SK-N-SH (cell line): ENCODE measurements at regions not wholly inside any gene's neighbourhood (a gene's known extent, or its start where the extent isn't known, plus 50 kb on each side); places are given as distances from the start of the nearest gene placed in this dataset.

ENCODE experiments used
- CTCF ChIA-PET: fragments of 300-600, 350-600 bp; formaldehyde crosslinking; extraction: SDS; loops from one replicate; lab custom pipeline; 2021; lab: Yijun Ruan, JAX
- POLR2A ChIA-PET: fragments of 350-600 bp; sonication (Branson Sonifier 250); formaldehyde crosslinking; extraction: SDS; loops from one replicate; lab custom pipeline; 2020; ENCODE audit warnings: antibody characterized with exemption, inconsistent platforms; lab: Yijun Ruan, JAX
- DNase-seq: peaks from one replicate; pipeline ENCODE4 v3.0.0; 2012
- H2AFZ ChIP-seq: fragments of 200-600 bp; sonication (generic); 2 replicates; pipeline ENCODE4 v1.8.1; 2016; ENCODE audit warnings: antibody characterized with exemption, mild to moderate bottlenecking, low read depth
- H3F3A ChIP-seq: fragments of 200-600 bp; sonication (generic); replicated peaks from 2 replicates; pipeline ENCODE3; 2016; ENCODE audit warnings: antibody characterized with exemption, mild to moderate bottlenecking; ENCODE audit not compliant: insufficient read depth
- H3K27ac ChIP-seq, 2 experiments: fragments of 200-500 bp in 1 of 2; fragments of 200-600 bp in 1 of 2; sonication (Bioruptor generic) in 1 of 2; sonication (generic), shearing (Covaris generic) in 1 of 2; 2 replicates each; pipeline versions ENCODE4 v1.5.1 to v1.6.1; 2014 to 2016; ENCODE audit warnings: low read depth in 2 of 2, inconsistent platforms in 1 of 2, low read length in 1 of 2, mild to moderate bottlenecking in 1 of 2, mixed read lengths in 1 of 2
- H3K27me3 ChIP-seq: fragments of 200-600 bp; sonication (generic), shearing (Covaris generic); 2 replicates; pipeline ENCODE4 v1.6.1; 2016; ENCODE audit warnings: mixed run types; ENCODE audit not compliant: insufficient read depth
- H3K36me3 ChIP-seq, 2 experiments: fragments of 200-500 bp in 1 of 2; fragments of 200-600 bp in 1 of 2; sonication (Bioruptor generic) in 1 of 2; sonication (generic) in 1 of 2; replicated peaks in 1 of 2; 2 replicates each; pipeline versions ENCODE3 to v1.5.1; 2014 to 2016; ENCODE audit warnings: low read length in 1 of 2, mild to moderate bottlenecking in 1 of 2; ENCODE audit not compliant: insufficient read depth in 2 of 2, control insufficient read depth in 1 of 2
- H3K4me1 ChIP-seq, 2 experiments: fragments of 200-500 bp in 1 of 2; fragments of 200-600 bp in 1 of 2; sonication (Bioruptor generic) in 1 of 2; sonication (generic), shearing (Covaris generic) in 1 of 2; 2 replicates each; pipeline versions ENCODE4 v1.5.1 to v1.6.1; 2014 to 2016; ENCODE audit warnings: low read depth in 1 of 2, low read length in 1 of 2, mixed run types in 1 of 2; ENCODE audit not compliant: insufficient read depth in 2 of 2, control insufficient read depth in 1 of 2
- H3K4me2 ChIP-seq: fragments of 200-600 bp; sonication (generic), shearing (Covaris generic); 2 replicates; pipeline ENCODE4 v1.6.1; 2017; ENCODE audit warnings: mixed run types
- H3K4me3 ChIP-seq, 2 experiments: fragments of 200-500 bp in 1 of 2; fragments of 200-600 bp in 1 of 2; sonication (Bioruptor generic) in 1 of 2; sonication (generic), shearing (Covaris generic) in 1 of 2; 2 replicates each; pipeline versions ENCODE4 v1.5.1 to v1.8.1; 2014 to 2016; ENCODE audit warnings: low read depth in 2 of 2, inconsistent platforms in 1 of 2, low read length in 1 of 2, mild to moderate bottlenecking in 1 of 2, mixed read lengths in 1 of 2, moderate library complexity in 1 of 2
- H3K79me2 ChIP-seq: fragments of 200-600 bp; sonication (generic); 2 replicates; pipeline ENCODE4 v1.8.1; 2017; ENCODE audit warnings: mild to moderate bottlenecking; ENCODE audit not compliant: insufficient read depth
- H3K9ac ChIP-seq: fragments of 200-600 bp; sonication (generic); 2 replicates; pipeline ENCODE4 v1.6.1; 2017; ENCODE audit warnings: mixed run types
- H3K9me2 ChIP-seq: fragments of 200-600 bp; sonication (generic); 2 replicates; pipeline ENCODE4 v1.6.1; 2017; ENCODE audit warnings: mixed run types
- H3K9me3 ChIP-seq: fragments of 200-600 bp; sonication (generic); 2 replicates; pipeline ENCODE4 v1.6.1; 2017; ENCODE audit warnings: mixed run types, mild to moderate bottlenecking, moderate library complexity
- H4K20me1 ChIP-seq: fragments of 200-600 bp; sonication (generic); 2 replicates; pipeline ENCODE4 v1.6.1; 2017; ENCODE audit warnings: mild to moderate bottlenecking, mixed run types; ENCODE audit not compliant: insufficient read depth
- CTCF ChIP-seq: fragments of 200-600 bp; sonication (generic); IDR thresholded peaks from 2 replicates; pipeline ENCODE4 v1.6.1; 2017; ENCODE audit warnings: antibody characterized with exemption, mild to moderate bottlenecking, moderate library complexity
- EP300 ChIP-seq, 2 experiments: IDR thresholded peaks; 2 replicates each; pipeline versions ENCODE4 v1.4.0 to v1.6.1; 2012; ENCODE audit warnings: borderline replicate concordance in 1 of 2, low read depth in 1 of 2, low read length in 1 of 2
- JUND ChIP-seq: IDR thresholded peaks from 2 replicates; pipeline ENCODE4 v1.4.0; 2012
- MAX ChIP-seq: IDR thresholded peaks from 2 replicates; pipeline ENCODE4 v1.4.0; 2012; ENCODE audit warnings: low read depth
- MXI1 ChIP-seq: IDR thresholded peaks from 2 replicates; pipeline ENCODE4 v1.6.1; 2012; ENCODE audit warnings: mild to moderate bottlenecking, low read depth, low read length, improper control_type of control experiment
- NFIC ChIP-seq: IDR thresholded peaks from 2 replicates; pipeline ENCODE4 v1.4.0; 2012; ENCODE audit warnings: borderline replicate concordance
- RAD21 ChIP-seq: IDR thresholded peaks from 2 replicates; pipeline ENCODE4 v1.6.1; 2012; ENCODE audit warnings: mild to moderate bottlenecking, low read length
- REST ChIP-seq: IDR thresholded peaks from 2 replicates; pipeline ENCODE4 v1.6.1; 2012; ENCODE audit warnings: mild to moderate bottlenecking, low read depth, low read length, moderate library complexity
- RFX5 ChIP-seq: IDR thresholded peaks from 2 replicates; pipeline ENCODE4 v1.6.1; 2012; ENCODE audit warnings: mild to moderate bottlenecking, improper control_type of control experiment, low read length
- SIN3A ChIP-seq: IDR thresholded peaks from 2 replicates; pipeline ENCODE4 v1.6.1; 2012; ENCODE audit warnings: low read depth, mild to moderate bottlenecking, low read length, moderate library complexity, borderline replicate concordance
- TCF12 ChIP-seq: IDR thresholded peaks from 2 replicates; pipeline ENCODE4 v1.4.0; 2012
- ZBTB33 ChIP-seq: IDR thresholded peaks from 2 replicates; pipeline ENCODE4 v1.4.0; 2012; ENCODE audit warnings: low read depth, borderline replicate concordance
- WGBS: methylation state at CpG from one replicate; pipeline ENCODE4 v1.1.6; 2017; ENCODE audit warnings: low lambda C conversion rate; 5-methylcytosine and 5-hydroxymethylcytosine counted together

- Histone ChIP-seq H2AFZ (no peak overlapping the region), H3K27ac (no peak overlapping the region), H3K4me1 (no peaks in the 10 kb centered on the region; a peak in 2 of 4 replicates), H3K9me2 (no peaks in the 10 kb centered on the region), H3K36me3 (no peaks in the 10 kb centered on the region), H4K20me1 (no peaks in the 10 kb centered on the region), H3K4me3 (no peak overlapping the region), H3K4me2 (no peak overlapping the region), H3K9ac (no peak overlapping the region), H3K79me2 (no peaks in the 10 kb centered on the region), H3K27me3 (no peaks in the 10 kb centered on the region), H3K9me3 (no peaks in the 10 kb centered on the region), H3F3A (no peaks in the 10 kb centered on the region)
- TF ChIP-seq REST (no peak), RFX5 (no peak), NFIC (no peak), TCF12 (no peak), JUND (no peak), RAD21 (no peak), SIN3A (no peak)
- no peak for DNase-seq
- ChIA-PET POLR2A (no interaction called here), CTCF (no interaction called here)
- WGBS = 59% methylated on average over 6 of the region's 6 CpGs
Observed at GRCh38 chr2:13481201-13481600, 764.5 kb downstream of the TRIB2 start.

- WGBS = 45% methylated on average over 2 of the region's 2 CpGs
- CTCF ChIA-PET = interaction anchor here (1.2 kb wide), 1 partner anchor 24 kb away, joined by 4 read pairs; no protein-coding TSS in a partner anchor
Observed at GRCh38 chr2:13485256-13485655, 768.5 kb downstream of the TRIB2 start.

More at GRCh38 chr2:13485256-13485655, 768.5 kb downstream of the TRIB2 start:
- POLR2A ChIA-PET = no interaction called here
- Histone ChIP-seq H3K27ac (no peak overlapping the region), H3K4me3 (no peak overlapping the region), H3K36me3 (no peaks in the 10 kb centered on the region), H3K4me2 (no peak overlapping the region), H3F3A (no peaks in the 10 kb centered on the region), H3K9me3 (no peaks in the 10 kb centered on the region), H3K4me1 (no peaks in the 10 kb centered on the region), H3K27me3 (no peaks in the 10 kb centered on the region), H4K20me1 (no peaks in the 10 kb centered on the region), H3K9ac (no peak overlapping the region), H2AFZ (no peak overlapping the region), H3K9me2 (no peaks in the 10 kb centered on the region; the same call in 1 of the 2 replicates), H3K79me2 (no peaks in the 10 kb centered on the region)
- DNase-seq = no peak
- TF ChIP-seq NFIC (no peak), MXI1 (no peak), ZBTB33 (no peak), CTCF (no peak), EP300 (IDR thresholded peaks at IDR 0.05; ENCODE audit: borderline replicate concordance in 1 of 2, low read depth in 1 of 2, low read length in 1 of 2) (no peak), MAX (no peak)
